Keratinocyte (primary cell): ENCODE measurements at regions not wholly inside any gene's neighbourhood (a gene's known extent, or its start where the extent isn't known, plus 50 kb on each side); places are given as distances from the start of the nearest gene placed in this dataset.

ENCODE experiments used
- DNase-seq: peaks from one replicate; pipeline ENCODE4 v3.0.0-alpha.2; 2011; ENCODE audit warnings: low read depth, missing footprints, low spot score
- FAIRE-seq: peaks from 2 replicates; lab custom pipeline; 2011; peaks lifted over from hg19 to GRCh38; lab: Jason Lieb, UNC
- H2AFZ ChIP-seq: 2 replicates; pipeline ENCODE4 v1.6.0; 2012; ENCODE audit warnings: low read length, control low read depth, inconsistent platforms; ENCODE audit not compliant: control insufficient read depth
- H3K27ac ChIP-seq: 2 replicates; pipeline ENCODE4 v1.5.1; 2011; ENCODE audit warnings: low read length; ENCODE audit not compliant: control insufficient read depth, insufficient read depth
- H3K27me3 ChIP-seq: 3 replicates; pipeline ENCODE4 v1.6.0; 2011; ENCODE audit warnings: low read length; ENCODE audit not compliant: control insufficient read depth, insufficient read depth; ENCODE audit errors: extremely low read depth
- H3K36me3 ChIP-seq, 2 experiments: 2 replicates in 1 of 2; 3 replicates in 1 of 2; pipeline ENCODE4 v1.5.1; 2011; ENCODE audit warnings: low read length in 2 of 2, mild to moderate bottlenecking in 1 of 2; ENCODE audit not compliant: control insufficient read depth in 2 of 2, insufficient read depth in 2 of 2; ENCODE audit errors: extremely low read depth in 1 of 2
- H3K4me1 ChIP-seq: 3 replicates; pipeline ENCODE4 v1.5.1; 2011; ENCODE audit warnings: low read length; ENCODE audit not compliant: control insufficient read depth, insufficient read depth; ENCODE audit errors: extremely low read depth
- H3K4me2 ChIP-seq: 3 replicates; pipeline ENCODE4 v1.6.0; 2011; ENCODE audit warnings: low read depth, low read length; ENCODE audit not compliant: control insufficient read depth, insufficient read depth; ENCODE audit errors: extremely low read depth
- H3K4me3 ChIP-seq, 3 experiments: fragments of 200-600 bp in 1 of 3; sonication (generic) in 1 of 3; 2 replicates in 2 of 3; 3 replicates in 1 of 3; pipeline ENCODE4 v1.5.1; 2011 to 2016; ENCODE audit warnings: low read length in 3 of 3, mild to moderate bottlenecking in 3 of 3, control low read depth in 2 of 3, inconsistent platforms in 1 of 3, low read depth in 1 of 3, mixed read lengths in 1 of 3, mixed run types in 1 of 3, moderate library complexity in 1 of 3; ENCODE audit not compliant: control insufficient read depth in 2 of 3, insufficient read depth in 2 of 3; ENCODE audit errors: extremely low read depth in 1 of 3
- H3K79me2 ChIP-seq: 2 replicates; pipeline ENCODE4 v1.6.0; 2012; ENCODE audit warnings: low read length; ENCODE audit not compliant: control insufficient read depth, insufficient read depth
- H3K9ac ChIP-seq: 3 replicates; pipeline ENCODE4 v1.6.0; 2011; ENCODE audit warnings: low read length; ENCODE audit not compliant: control insufficient read depth, insufficient read depth; ENCODE audit errors: extremely low read depth
- H3K9me1 ChIP-seq: 3 replicates; pipeline ENCODE4 v1.6.0; 2011; ENCODE audit warnings: low read length; ENCODE audit not compliant: control insufficient read depth, insufficient read depth; ENCODE audit errors: extremely low read depth
- H3K9me3 ChIP-seq: 2 replicates; pipeline ENCODE4 v1.5.1; 2012; ENCODE audit warnings: low read depth, low read length; ENCODE audit not compliant: control insufficient read depth
- H4K20me1 ChIP-seq: 3 replicates; pipeline ENCODE4 v1.6.0; 2011; ENCODE audit warnings: low read length; ENCODE audit not compliant: control insufficient read depth, insufficient read depth; ENCODE audit errors: extremely low read depth
- EZH2 ChIP-seq: IDR thresholded peaks from one replicate; pipeline ENCODE4 v1.6.1; 2012; ENCODE audit warnings: inconsistent platforms, mild to moderate bottlenecking, low read length, moderate library complexity
- dilution Hi-C: fragments of 300-500 bp; cut with MboI; formaldehyde crosslinking; loops from one replicate; pipeline ENCODE4 v1.7.0; 2020; ENCODE audit warnings: low sequenced_read_pairs; ENCODE audit not compliant: extremely low pct_ligation_motif_present
- TF ChIP-seq, protein P1 (sequence below), 3 experiments: IDR thresholded peaks in 1 of 3; conservative IDR thresholded peaks in 1 of 3; optimal IDR thresholded peaks in 1 of 3; 2 replicates in 2 of 3; 3 replicates in 1 of 3; pipeline versions ENCODE3 to v1.5.1; 2011; ENCODE audit warnings: low read length in 3 of 3, mild to moderate bottlenecking in 3 of 3, moderate library complexity in 2 of 3, control low read depth in 1 of 3, inconsistent platforms in 1 of 3; ENCODE audit not compliant: insufficient read depth in 2 of 3; ENCODE audit errors: extremely low read depth in 1 of 3

DNA sequence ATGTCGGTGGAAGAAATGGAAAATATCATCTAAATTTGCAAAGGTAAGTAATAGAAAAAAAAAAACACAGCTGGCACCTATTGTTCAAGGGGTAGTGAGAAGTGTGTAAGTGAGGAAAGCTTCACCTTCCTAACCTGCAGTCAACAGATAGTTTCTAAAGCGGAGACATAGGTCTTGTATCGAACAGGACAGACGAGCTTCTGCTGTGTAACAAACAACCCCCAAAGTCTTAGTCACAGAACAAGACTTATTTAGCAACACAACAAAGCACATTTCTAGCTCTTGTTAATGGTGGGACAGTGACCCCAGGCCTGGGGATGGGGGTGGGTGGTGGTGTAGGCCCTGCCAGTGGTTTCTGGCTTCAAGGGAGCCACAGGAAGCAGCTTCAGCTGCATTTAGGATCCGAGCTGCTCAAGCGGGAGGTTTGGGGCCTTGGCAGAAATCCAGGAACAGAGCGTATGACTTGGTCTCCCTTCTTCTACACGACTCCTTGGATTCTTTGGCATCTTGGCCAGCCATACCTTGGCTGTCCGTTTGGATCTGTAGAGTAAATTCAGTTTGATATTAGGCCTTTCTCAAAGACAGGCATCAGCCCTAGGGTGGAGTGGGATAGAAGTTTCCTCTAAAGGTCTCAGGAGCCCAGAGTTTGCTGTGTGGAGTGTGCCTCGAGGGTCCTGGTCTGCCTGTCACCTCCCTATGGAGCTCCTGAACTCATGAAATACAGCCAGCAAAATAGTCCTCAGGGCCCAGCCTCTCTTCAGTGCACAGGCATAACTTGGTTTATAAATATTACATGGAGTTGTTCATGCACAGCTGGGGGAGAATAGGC lies 56.9 kb upstream of the SHH start:
- Histone ChIP-seq H3K4me3 (no peak overlapping the region), H3K27me3 (no peaks in the 10 kb centered on the region), H3K4me2 (no peak overlapping the region), H3K9me3 (no peaks in the 10 kb centered on the region), H3K27ac (no peak overlapping the region), H4K20me1 (no peaks in the 10 kb centered on the region), H2AFZ (no peak overlapping the region), H3K79me2 (no peaks in the 10 kb centered on the region), H3K9ac (no peak overlapping the region), H3K36me3 (no peaks in the 10 kb centered on the region), H3K9me1 (no peaks in the 10 kb centered on the region), H3K4me1 (no peaks in the 10 kb centered on the region)
- FAIRE-seq (no peak), DNase-seq (no peak)
- no peak for TF ChIP-seq EZH2
- TF ChIP-seq, protein P1, sequence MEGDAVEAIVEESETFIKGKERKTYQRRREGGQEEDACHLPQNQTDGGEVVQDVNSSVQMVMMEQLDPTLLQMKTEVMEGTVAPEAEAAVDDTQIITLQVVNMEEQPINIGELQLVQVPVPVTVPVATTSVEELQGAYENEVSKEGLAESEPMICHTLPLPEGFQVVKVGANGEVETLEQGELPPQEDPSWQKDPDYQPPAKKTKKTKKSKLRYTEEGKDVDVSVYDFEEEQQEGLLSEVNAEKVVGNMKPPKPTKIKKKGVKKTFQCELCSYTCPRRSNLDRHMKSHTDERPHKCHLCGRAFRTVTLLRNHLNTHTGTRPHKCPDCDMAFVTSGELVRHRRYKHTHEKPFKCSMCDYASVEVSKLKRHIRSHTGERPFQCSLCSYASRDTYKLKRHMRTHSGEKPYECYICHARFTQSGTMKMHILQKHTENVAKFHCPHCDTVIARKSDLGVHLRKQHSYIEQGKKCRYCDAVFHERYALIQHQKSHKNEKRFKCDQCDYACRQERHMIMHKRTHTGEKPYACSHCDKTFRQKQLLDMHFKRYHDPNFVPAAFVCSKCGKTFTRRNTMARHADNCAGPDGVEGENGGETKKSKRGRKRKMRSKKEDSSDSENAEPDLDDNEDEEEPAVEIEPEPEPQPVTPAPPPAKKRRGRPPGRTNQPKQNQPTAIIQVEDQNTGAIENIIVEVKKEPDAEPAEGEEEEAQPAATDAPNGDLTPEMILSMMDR (optimal IDR thresholded peaks at IDR 0.05 in 1 of 3, IDR thresholded peaks at IDR 0.05 in 1 of 3, conservative IDR thresholded peaks at IDR 0.05 in 1 of 3; ENCODE audit: extremely low read depth in 1 of 3, insufficient read depth in 2 of 3, low read length in 3 of 3): no peak
- dilution Hi-C loops: no loop called here

DNA sequence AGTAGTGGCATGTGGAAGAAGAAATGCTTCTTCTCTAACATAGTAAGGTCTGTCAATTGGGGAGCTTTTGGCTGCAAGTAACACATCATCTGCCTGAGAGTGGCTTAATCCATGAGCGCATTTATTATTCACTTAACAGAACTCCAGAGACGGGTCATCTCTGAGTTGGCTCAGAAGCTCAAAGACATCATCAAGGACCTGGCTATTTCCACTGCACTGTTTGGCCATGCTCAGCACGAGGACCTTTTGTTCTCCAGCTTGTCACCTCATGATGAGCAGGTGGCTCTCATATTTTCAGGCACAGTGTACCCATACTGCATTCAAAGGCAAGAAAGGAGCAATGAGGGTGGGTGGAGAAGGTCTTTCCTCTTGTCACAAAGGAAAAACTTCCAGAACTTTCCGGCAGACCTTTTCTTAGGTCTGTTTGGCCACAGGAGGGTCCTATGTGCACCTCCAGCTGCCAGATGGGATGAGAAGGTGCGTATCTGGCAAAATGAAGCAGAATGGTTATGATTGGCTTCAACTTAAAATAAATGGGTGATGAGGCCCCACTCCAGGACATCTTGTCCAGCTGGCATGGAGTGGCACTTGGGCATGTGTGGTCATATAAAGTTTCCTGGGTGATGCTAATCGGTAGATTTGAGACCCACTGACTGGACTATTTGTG lies 55.6 kb upstream of the SHH start:
- no peaks in the 10 kb centered on the region for H3K36me3 ChIP-seq
- H3K27me3 ChIP-seq: no peaks in the 10 kb centered on the region
- no peaks in the 10 kb centered on the region for H3K9me3 ChIP-seq
- H3K79me2 ChIP-seq: no peaks in the 10 kb centered on the region
- no peak overlapping the region for H3K4me3 ChIP-seq
- H3K9ac ChIP-seq: no peak overlapping the region
- H2AFZ ChIP-seq: no peak overlapping the region
- dilution Hi-C loops: no loop called here
- no peak overlapping the region for H3K27ac ChIP-seq
- DNase-seq (no peak), FAIRE-seq (no peak)
- no peaks in the 10 kb centered on the region for H3K9me1 ChIP-seq
- H3K4me1 ChIP-seq: no peaks in the 10 kb centered on the region
- no peak overlapping the region for H3K4me2 ChIP-seq
- TF ChIP-seq, protein P1 (optimal IDR thresholded peaks at IDR 0.05 in 1 of 3, IDR thresholded peaks at IDR 0.05 in 1 of 3, conservative IDR thresholded peaks at IDR 0.05 in 1 of 3; ENCODE audit: extremely low read depth in 1 of 3, insufficient read depth in 2 of 3, low read length in 3 of 3): no peak
- TF ChIP-seq EZH2: no peak
- no peaks in the 10 kb centered on the region for H4K20me1 ChIP-seq
